ENCODE measurements at regions not wholly inside any gene's neighbourhood (a gene's known extent, or its start where the extent isn't known, plus 50 kb on each side); places are given as distances from the start of the nearest gene placed in this dataset.

- DNase-seq = no peak
Observed at GRCh38 chr6:44500074-44500473, 112.6 kb downstream of the CDC5L start.

- no peak for DNase-seq
Observed at GRCh38 chr6:44503471-44503870, 116.0 kb downstream of the CDC5L start.

- DNase-seq = no peak
Observed at GRCh38 chr6:44504301-44504791, 116.8 kb downstream of the CDC5L start.

- no peak for DNase-seq
Observed at GRCh38 chr6:44505751-44506150, 118.2 kb downstream of the CDC5L start.

- DNase-seq = no peak
Observed at GRCh38 chr6:44507014-44507413, 119.5 kb downstream of the CDC5L start.

- no peak for DNase-seq
Observed at GRCh38 chr6:44508646-44509045, 121.1 kb downstream of the CDC5L start.

GRCh38 chr6:44511126-44511525 is 123.6 kb downstream of the CDC5L start:
- no peak for DNase-seq

- DNase-seq = no peak
Observed at GRCh38 chr6:44512868-44513741, 125.6 kb downstream of the CDC5L start.

GRCh38 chr6:44514085-44514484 is 126.6 kb downstream of the CDC5L start:
- DNase-seq = no peak

GRCh38 chr6:44514576-44515193 is 127.2 kb downstream of the CDC5L start:
- DNase-seq = no peak

- DNase-seq = no peak
Observed at GRCh38 chr6:44522871-44523270, 135.4 kb downstream of the CDC5L start.

- DNase-seq = no peak
Observed at GRCh38 chr6:44524476-44525227, 137.1 kb downstream of the CDC5L start.

GRCh38 chr6:44525761-44526351 is 138.3 kb downstream of the CDC5L start:
- DNase-seq = no peak

GRCh38 chr6:44527181-44527580 is 139.7 kb downstream of the CDC5L start:
- DNase-seq = no peak

GRCh38 chr6:44527583-44528369 is 140.3 kb downstream of the CDC5L start:
- no peak for DNase-seq

- DNase-seq = no peak
Observed at GRCh38 chr6:44528370-44528644, 140.8 kb downstream of the CDC5L start.

GRCh38 chr6:44528716-44529115 is 141.2 kb downstream of the CDC5L start:
- no peak for DNase-seq

- no peak for DNase-seq
Observed at GRCh38 chr6:44529146-44529905, 141.8 kb downstream of the CDC5L start.

- no peak for DNase-seq
Observed at GRCh38 chr6:44530209-44530909, 142.9 kb downstream of the CDC5L start.

- no peak for DNase-seq
Observed at GRCh38 chr6:44530910-44531234, 143.4 kb downstream of the CDC5L start.

- DNase-seq = no peak
Observed at GRCh38 chr6:44531442-44532015, 144.0 kb downstream of the CDC5L start.

All from effector CD8-positive, alpha-beta T cell (primary cell).